Eye (tissue), 1 donor: ENCODE measurements at regions not wholly inside any gene's neighbourhood (a gene's known extent, or its start where the extent isn't known, plus 50 kb on each side); places are given as distances from the start of the nearest gene placed in this dataset.

ENCODE experiments used
- DNase-seq: peaks from one replicate; pipeline ENCODE4 v3.0.0-alpha.2; 2015

- no peak for DNase-seq
Measured at GRCh38 chr21:15491100-15491499, 238.7 kb upstream of the USP25 start.

- DNase-seq: no peak
Measured at GRCh38 chr21:15493646-15494045, 236.1 kb upstream of the USP25 start.

- no peak for DNase-seq
Measured at GRCh38 chr21:15494481-15494880, 235.3 kb upstream of the USP25 start.

DNA sequence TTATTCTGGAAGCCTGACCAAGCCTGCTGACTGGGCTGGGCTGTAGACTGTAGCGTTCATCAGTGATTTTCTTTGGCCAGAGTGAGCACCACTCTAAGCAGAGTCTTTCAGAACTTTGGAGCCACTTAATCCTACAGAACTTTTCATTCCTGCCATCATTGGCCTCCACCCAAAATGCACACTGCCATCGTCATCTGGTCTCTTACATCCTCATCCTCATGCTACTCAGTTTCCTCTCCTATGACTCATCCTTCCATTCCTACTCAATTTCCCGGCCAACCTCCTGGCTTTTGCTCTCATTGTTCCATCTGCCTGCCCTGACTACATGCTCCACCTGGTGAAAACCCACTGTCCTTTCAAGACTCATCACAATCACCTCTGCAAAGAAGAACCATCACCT is 233.8 kb upstream of the USP25 start:
- DNase-seq: no peak

DNA sequence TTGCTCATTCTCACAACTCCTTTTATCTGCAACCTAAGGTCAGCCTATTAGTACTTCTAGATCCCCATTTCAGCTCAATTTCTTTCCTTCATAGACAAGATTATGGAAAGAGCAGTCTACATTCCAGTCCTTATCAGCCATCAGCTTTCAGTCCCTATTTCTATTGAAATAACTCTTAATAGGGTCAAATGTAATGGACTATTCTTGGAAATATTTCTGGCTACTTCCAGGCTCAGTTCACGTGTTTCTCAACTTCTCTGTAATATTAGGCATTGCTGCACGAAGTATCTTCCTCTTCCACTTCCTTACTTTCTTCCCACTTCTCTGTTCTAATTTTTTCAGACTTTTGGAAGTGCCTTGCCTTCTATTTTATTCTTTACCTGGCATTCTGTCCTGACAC is 232.9 kb upstream of the USP25 start:
- DNase-seq: no peak

DNA sequence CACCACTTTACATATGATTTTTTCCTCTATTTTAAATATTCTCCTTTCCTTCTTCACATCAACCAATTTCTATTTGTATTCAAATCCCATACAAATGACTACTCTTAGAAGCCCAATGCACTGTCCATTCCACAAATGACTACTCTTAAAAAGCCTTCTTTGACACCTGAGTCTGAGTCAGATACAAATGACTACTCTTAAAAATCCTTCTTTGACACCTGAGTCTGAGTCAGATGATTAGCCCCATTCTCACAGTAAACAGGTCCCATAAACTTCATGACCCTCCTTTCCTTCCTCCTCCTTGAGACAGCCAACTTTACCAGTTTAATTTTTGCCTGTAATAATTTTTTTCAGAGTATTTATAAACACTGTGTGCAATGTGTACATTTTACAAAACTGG is 231.3 kb upstream of the USP25 start:
- no peak for DNase-seq

- DNase-seq: no peak
Measured at GRCh38 chr21:15506086-15506485, 223.7 kb upstream of the USP25 start.

- no peak for DNase-seq
Measured at GRCh38 chr21:15508554-15508953, 221.2 kb upstream of the USP25 start.

DNA sequence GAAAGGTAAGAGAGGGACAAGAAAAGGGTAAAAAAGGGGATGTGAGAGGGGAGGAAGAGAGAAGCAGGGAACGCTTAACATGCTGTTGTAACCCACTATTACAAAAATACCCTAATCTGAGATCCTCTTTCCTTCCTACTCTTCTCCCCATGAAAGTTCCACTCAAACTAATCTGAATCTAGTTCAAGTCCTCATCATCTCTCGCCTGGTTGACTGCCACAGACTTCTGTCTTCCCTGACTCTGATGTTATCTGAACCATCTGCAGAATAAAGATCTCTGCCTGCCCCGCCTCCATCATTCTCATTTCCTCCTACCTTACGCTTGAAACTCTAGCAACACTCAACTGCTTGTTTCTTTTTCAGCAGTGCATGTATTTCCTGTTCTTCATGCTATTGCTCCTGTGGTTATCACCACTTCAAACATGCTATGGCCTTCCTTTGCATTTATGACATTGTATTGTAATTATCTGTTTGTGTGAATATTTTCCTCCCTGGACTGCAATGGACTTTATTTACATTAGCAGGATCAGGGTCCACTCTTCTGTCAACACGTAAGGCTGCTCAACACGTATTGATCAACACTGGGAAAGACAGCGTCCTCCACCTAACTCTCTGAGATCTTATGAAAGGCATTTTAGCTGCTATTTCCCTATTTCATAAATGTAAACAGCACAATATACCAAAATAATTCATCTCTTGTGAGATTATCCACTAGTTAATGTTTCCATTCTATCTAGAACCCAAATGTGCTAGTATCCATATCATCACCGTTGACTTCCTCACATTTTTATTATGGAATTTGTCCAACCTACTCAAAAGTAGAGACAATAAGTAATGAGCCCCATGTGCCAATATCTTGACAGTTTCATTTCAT is 215.5 kb upstream of the USP25 start:
- DNase-seq: no peak

DNA sequence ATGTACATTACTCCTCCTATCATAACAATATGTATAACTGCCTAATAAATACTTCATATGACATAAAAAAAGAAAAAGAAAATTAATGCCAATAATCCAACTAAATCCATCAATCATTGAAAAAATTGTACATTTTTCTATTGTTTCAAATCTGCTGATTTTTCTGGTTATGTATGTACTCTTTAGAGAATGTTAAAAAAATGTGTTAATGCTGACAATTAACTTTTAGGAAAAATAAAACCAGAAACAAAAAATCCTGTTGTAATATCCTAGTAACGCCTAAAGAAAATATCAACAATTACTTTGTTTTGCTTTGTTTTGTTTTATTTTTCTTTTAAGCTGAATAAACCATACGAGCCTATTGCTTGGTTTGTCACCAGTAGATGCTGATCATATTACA is 213.9 kb upstream of the USP25 start:
- DNase-seq: no peak

DNA sequence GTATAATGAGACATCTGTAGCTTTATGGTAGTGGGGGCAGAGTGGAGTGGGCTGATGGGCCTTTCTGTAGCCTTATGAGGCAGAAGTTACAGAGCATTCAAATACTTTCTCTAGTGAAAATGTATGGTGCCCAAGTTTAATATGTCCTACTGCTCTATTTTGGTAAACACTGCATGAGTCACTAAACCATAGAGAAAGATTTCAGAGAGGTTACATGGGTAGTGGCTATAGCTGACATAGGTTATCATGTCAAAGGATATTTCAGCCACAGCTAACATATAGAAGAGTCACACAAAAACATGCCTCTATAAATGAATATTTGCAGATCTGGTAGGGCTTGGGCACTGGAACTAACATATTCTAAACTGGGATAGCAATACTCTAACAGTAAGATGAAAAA is 212.4 kb upstream of the USP25 start:
- DNase-seq: no peak

DNA sequence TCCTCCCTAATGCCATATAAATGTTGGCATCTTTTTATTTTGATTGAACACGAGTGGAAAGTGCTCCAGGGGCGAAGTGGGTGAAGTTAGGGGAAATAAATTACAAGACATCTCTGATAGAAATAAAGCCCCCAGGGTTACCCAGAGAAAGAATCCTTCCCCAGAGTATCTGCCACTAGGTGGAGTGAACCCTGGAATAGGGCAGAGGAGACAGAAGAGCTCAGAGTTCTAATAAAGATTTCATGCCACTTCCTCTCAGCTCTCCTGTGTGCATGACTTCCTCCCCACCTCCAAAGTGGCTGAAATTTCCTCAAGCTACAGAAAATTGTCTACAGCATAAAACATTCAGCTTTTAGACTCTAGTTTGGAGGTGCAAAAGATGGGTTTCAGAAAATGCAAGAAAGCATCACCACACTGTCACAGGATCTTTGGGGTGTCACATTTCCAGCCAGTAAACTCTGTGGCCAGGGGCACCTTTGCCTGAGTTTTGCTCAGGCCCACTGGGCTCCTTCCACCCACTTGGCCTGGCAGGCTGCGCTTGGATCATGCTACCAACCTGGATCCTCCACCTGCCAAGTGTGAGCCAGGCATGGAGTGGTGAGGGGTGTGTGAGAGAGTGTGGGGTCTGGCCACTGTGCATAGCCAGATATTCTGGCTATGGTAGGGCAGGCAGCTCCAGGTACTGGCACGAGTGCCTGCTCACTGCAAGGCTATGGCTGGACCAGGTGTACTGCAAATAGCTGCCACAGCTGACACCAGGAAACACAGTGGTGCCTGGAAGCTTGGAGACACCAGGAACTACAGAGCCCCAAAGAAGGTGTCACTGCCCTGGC is 208.8 kb upstream of the USP25 start:
- no peak for DNase-seq

DNA sequence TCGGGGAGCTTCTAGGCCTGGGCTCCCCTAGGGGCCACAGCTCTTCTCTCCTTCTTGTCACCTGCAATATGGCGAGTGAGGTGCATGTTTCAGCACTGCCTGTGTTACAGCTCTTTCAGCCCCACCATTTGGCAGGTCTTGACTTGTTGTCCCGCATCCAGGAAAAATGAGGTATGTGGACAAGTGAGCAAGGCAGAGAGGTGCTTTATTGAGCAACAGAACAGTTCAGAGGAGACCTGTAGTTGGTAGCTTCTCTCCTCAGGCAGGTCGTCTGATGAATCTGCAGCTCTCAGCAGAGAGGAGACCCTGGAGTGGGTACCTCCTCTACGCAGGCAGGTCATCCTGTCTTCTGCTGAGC is 208.2 kb upstream of the USP25 start:
- DNase-seq: no peak

- DNase-seq: no peak
Measured at GRCh38 chr21:15522148-15522547, 207.6 kb upstream of the USP25 start.

GRCh38 chr21:15524855-15525254 is 204.9 kb upstream of the USP25 start:
- DNase-seq: no peak

DNA sequence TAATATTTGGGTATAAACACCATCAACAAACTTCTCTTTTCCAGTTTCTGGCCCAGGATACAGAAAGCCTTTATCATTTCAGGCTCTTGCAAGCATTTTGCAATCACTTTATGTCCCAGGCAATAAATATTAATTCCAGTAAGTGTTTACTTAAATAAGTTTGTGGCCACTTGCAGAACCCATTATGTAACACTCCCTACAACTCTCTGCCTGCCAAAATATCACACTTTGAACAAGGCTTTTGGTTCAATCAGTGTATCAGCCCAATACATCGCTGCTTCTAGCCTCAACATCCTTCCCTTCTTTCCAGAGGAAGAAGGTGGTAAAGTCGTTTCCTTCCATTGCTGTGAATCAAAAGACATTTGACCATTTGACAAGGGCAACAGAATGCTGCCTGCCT is 203.0 kb upstream of the USP25 start:
- no peak for DNase-seq

DNA sequence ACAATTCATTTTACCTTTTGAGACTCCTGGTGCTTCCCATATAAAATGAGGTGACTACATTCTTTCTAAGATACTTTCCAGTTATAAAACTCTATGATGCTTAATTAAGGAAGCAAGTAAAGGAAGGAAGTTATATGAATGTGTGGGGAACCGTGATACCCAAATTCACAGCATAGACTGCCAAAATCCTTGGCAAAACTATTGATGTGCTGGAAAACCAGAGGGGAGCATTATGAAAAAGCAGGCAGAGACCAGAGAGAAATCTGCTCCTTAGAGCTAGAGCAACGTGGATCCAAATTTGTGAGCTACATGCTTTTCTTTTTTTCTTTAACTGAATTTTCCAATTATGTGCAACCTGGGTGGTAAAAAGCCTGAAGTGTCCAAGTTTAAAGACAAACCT is 201.4 kb upstream of the USP25 start:
- DNase-seq: no peak

DNA sequence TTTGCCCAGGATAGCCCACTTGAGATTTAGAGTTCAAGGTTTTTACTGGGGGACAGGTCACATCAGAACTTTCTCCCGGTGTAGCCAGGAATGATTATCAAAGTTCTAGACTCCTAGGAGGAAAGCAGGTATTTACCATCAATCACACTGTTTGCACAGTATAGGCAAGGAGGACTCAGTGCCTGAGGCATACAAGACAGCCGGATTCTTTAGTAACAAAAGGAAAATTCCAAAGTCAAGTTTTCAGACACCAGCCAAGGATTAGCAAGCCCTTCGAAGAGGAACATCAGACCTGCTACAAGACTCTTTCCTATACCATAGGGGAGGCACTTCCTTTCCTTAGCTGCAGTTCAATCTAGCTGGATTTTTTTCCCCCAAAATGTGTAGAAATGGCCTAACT is 197.8 kb upstream of the USP25 start:
- no peak for DNase-seq

DNA sequence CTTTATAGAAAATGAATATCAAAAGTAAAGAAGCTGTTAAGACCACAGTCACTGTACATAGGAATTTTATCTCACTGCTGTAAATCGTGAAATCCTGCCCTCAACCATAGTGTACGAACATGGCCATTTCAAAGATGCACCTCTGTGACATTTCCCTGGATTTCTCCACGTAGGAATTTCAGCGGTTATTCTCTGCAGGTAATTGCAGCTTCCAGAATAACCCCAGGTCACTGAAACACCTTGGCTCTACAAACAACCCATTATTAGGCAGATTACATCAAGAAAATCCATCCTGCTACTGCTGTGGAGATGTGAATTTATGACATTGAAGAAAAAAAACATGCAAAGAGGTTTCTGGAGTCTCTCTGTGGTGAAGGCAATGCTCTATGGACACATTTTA is 196.2 kb upstream of the USP25 start:
- DNase-seq: no peak

DNA sequence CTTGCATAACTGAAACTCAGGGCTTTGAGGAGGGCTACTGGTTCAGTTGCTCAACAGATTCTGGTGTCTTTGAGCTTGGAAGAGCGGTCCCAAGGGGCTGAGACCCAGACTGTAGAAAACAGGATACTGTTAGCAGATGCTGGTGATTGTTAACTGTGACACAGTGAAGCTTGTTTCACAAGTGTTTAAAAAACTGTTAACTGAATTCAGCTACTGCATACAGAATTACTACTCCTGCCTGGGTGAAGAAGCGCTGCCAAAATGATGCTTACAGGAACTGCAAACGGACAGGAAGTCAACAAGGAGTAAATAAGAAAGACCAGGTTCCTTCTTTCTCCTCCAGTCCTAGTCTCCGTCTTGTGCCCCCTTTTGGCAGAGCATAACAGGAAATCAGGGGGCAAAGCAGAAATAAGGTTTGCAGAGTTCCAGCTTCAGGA is 195.3 kb upstream of the USP25 start:
- DNase-seq: no peak

DNA sequence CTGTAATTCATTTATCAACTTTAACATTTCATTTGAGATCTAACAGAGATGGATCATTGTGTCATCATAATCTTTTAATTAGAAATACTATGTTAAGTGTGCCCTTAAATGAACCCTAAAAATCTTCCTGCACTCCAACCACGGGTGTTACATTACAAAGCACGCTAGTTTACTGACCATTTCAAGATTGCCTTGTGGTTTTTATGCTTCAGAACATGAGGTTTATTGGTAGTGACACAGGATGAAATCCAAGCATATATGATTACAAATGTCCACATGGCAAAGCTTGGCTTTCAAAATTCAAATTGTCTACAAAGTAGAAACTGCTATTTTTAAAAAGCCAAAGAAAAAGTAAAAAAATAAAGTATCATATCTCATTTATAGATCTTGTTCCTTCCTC is 190.4 kb upstream of the USP25 start:
- peak; percentile 13 for DNase-seq

DNA sequence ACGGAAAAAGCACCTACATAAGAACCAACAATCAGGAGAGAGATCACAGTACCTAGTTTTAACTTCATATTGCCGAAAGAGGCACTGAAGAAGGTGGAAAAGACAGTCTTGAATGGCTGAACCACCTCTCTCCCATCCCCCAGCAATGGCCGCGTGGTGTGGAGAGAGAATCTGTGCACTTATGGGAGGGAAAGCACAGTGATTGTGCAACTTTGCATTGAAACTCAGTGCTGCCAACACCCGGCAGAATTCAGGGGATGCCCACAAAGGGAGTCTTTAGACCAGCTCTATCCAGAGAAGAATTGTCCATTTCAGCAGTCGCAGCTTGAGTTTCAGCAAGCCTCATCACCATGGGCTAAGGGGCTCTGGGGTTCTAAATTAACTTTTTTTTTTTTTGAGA is 186.3 kb upstream of the USP25 start:
- DNase-seq: no peak

DNA sequence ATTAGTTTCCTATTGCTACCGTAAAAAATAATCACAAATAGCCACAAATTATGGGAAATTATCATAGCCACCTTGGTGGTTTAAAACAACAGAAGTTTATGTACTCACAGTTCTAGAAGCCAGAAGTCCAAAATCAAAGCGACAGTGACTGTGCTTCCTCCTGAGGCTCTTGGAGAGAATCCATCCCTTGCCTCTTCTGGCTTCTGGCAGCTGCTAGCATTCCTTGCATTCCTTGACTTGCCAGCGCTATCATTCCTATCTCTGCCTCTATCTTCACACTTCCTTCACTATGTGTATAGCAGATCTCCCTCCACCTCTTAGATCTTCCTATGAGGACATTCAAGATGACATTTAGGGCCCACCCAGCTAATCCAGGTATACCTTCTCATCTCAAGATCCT is 180.1 kb upstream of the USP25 start:
- DNase-seq: no peak

- no peak for DNase-seq
Measured at GRCh38 chr21:15552914-15553494, 176.8 kb upstream of the USP25 start.
